CD4-positive, alpha-beta T cell treated with Interleukin-6 for 4 hours (primary cell): ENCODE measurements at regions not wholly inside any gene's neighbourhood (a gene's known extent, or its start where the extent isn't known, plus 50 kb on each side); places are given as distances from the start of the nearest gene placed in this dataset.

Source experiments
- DNase-seq: peaks from one replicate; pipeline ENCODE4 v3.0.0-alpha.2; 2020; ENCODE audit warnings: mixed read lengths

DNA sequence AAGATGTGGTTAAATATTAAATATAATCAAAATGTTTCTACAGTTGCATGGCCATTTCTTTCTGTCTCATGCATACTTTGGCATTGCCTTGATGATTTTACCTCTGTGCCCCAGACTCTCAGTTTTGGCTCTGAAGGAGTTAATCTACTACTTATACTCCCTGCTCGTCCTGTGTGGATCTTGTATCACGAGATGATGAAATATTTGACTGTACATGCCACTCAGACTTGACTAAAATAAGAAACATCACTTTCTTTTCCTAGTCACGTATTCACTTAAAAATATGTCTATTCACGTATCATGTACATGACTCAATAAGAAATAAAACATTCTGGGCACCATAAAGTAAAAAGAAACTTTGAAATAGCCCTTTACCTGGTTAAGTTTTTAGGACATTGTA, 397.7 kb downstream of the RFPL4B start:
- no peak for DNase-seq

GRCh38 chr6:112745765-112746164, 398.6 kb downstream of the RFPL4B start:
- no peak for DNase-seq

GRCh38 chr6:112749673-112750072, 402.5 kb downstream of the RFPL4B start:
- no peak for DNase-seq

DNA sequence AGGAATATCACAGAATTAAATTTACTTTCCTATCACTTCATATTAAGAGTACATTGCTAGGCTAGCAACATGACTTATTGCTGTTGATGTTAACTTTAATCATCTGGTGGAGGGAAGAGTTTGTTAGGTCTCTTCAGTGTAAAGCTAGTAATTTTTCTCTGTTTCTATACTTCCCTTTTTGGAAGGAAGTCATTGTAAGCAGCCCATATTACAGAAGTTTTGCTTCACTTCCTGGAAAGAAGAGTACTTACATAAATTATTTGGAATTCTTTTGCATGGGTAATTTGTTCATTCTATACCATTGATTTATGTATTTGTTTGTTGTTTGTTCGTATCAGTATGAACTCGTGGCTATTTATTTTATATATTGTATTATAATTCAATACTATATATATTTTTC, 405.2 kb downstream of the RFPL4B start:
- no peak for DNase-seq

GRCh38 chr6:112752791-112753190, 405.7 kb downstream of the RFPL4B start:
- DNase-seq = no peak

DNA sequence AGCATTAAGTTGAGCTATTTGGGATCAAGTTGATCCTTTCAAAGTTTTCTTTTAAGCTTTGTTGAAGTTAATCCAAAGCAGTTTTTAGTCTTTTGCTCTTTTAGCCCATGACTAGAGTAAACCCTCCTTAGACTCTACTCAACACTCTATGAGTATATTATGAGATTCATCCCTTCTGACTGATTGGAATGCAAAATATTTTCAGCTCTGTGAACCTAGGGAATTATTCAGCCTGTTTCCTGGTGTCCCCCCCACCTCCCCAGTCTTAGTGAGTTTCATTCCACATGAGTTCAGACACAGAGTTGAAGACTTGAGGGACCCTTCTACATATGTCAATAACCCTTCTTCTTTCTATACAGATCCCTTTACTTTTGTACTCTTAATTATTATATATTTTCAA, 413.7 kb downstream of the RFPL4B start:
- DNase-seq = no peak

- no peak for DNase-seq
Observed at GRCh38 chr6:112761740-112762139, 414.6 kb downstream of the RFPL4B start.

DNA sequence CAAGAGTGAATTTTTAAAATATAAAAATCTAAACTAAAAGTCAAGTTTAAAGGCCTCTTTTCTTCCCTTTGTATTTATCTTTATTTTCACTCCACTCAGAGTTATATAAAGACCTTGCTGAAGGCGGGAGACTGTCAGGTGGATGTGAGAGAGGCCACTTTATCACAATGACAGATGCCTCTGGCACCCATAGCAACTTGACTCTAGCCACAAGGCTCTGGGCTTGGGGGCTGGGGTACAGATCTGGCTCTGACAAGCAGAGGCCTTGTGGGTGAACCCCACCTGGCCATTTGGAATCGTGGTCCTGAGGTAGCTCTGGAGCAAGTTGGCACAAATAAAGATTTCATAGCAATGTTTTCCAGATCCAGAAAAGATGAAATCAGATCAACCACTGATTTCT, 417.2 kb downstream of the RFPL4B start:
- no peak for DNase-seq

- DNase-seq = no peak
Observed at GRCh38 chr6:112770308-112770707, 423.2 kb downstream of the RFPL4B start.

GRCh38 chr6:112773187-112773586, 426.1 kb downstream of the RFPL4B start:
- no peak for DNase-seq

- DNase-seq = no peak
Observed at GRCh38 chr6:112774319-112774718, 427.2 kb downstream of the RFPL4B start.

DNA sequence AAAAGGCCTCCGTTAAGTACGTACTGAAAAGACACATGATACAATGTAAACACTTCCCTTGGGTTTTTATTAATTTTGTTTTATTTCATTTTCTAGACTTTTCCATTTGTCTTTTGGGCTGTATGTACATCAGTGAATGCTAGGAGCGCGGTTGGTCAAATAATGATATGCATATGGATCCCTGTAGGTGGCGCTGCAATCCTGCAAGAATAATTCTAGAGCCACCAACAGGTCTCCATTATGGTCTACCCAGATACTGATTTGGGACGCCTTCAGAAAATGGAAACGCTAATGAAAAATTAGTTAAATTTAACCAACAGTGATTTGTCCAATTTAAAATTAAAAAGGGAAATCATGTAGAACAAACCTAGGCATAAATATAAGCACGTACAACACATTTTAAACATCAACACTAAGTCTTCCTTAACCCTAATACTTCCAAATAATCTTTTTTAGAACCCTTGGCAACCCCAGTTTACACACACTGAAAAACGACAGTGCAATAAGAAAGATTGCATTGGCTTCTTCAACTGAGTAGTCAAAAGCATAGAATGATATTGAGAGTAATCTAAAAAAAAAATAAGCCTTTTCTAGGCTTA, 433.5 kb downstream of the RFPL4B start:
- peak; percentile 1 for DNase-seq

DNA sequence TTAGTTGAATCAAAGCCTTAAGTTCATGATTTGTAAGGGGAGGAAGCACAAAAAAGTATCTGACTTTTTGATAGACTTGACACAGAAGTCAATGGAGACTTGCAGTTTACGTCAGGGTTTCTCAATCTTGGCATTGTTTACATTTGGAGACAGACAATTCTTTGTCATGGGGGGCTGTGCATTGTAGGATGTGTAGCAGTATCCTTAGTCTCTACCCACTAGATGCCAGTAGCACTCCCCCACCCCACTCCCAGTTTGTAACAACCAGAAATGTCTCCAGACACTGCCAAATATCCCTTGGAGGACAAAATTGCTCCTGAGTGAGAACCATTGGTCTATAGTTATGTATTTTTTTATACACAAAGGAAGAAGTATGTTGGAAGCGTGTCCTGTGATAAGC, 434.1 kb downstream of the RFPL4B start:
- DNase-seq = no peak

GRCh38 chr6:112785408-112785807, 438.3 kb downstream of the RFPL4B start:
- no peak for DNase-seq

DNA sequence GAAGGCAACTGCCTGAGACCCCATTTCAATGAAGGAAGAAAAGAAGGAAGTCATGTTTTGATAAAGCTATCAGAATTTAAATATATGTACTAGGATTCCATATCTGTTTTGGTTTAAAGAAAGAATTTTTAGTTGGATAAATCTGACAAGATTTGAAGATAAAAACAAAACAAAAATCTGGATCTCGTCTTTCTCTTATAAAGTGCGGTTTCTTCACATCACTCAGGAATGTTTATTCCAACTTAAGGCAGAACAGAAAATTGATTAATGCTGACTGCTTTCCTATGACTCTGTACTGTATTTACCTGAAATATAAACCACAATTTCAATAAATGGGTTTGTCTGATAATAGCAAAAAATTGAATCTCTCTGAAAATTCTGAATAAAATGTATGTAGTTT, 439.7 kb downstream of the RFPL4B start:
- no peak for DNase-seq

- DNase-seq = no peak
Observed at GRCh38 chr6:112787371-112787770, 440.2 kb downstream of the RFPL4B start.

DNA sequence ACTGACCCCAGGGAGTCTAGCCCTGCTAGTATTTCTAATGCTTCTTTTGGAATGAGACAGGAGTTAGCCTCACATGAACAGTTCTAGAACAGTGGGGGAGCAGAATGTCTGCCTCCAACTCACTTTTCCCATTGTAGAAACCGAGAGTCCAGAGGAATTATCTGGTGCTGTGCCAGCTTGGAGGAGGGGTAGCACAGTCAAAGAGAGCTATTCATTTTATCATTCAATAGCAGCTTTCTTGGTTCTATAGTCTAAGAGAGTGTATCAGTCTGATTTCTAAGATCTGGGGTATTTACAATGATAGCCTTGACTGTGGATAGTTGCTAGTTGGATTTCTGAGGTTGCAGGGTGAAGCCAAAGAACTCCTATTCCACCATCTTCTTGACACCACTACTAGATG, 448.2 kb downstream of the RFPL4B start:
- no peak for DNase-seq

GRCh38 chr6:112796712-112797111, 449.6 kb downstream of the RFPL4B start:
- DNase-seq = no peak

DNA sequence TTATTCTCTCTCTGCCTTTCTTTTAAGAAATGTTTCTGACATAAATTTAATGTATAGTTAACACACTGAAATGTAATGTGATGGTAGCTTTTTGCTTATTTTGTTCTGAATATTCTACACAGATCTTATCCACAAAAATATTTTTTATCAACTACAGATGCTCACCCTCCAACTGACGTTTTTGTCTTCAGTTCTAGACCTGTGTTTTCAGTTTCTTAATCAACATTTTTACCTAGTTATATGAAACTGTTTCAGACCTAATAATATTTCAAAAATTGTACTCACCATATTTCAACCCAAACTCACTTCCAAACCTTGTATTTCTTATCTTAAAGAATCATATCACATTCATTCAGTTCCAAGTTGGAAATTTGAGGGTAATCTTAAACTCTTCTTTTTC, 452.8 kb downstream of the RFPL4B start:
- DNase-seq = no peak

- DNase-seq = no peak
Observed at GRCh38 chr6:112800439-112800838, 453.3 kb downstream of the RFPL4B start.

DNA sequence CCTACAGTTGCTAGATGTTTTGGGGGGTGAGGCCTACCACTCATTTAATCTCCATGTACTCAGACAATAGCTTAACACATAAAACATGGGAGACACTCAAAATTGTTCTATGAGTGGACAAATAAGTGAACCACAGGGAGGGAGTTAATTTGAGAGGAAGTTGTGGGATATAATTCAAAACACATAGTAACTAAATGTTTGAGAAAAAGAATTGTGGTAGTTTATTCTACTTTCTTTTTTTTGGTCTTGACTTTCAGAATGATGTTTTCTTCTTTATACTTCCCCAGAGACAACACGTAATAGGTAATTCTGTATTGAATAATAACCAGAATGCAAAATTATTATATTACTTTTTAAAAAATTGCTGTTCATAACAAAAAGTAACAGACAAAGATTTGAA, 453.8 kb downstream of the RFPL4B start:
- no peak for DNase-seq

DNA sequence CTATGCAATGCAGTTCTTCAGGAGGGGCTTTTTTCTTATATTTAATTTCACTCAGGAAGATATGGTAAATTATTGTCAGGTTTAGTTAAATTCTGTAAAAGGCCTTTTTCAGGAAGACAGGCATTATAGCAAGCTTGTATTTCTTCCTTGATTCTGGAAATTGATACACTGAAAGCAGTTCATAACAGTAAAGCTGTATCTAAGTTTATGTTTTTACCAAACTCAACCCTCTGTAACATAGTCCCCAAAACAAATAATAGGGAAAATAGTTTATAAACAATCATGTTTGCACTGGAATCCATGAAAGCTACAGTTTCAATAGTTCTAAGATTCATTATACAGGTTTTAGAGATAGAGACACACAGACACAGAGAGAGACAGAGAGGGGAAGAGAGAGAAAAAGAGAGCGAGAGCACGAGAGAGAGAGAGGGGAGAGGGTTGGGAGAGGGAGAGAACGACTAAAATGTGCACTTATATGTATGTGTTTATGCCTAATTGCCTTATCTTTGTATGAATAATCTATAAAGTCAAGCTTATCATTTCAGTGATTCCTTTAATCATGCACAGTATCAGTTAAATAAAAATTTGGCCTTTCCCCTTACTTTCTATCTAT, 454.4 kb downstream of the RFPL4B start:
- no peak for DNase-seq

GRCh38 chr6:112802144-112802543, 455.0 kb downstream of the RFPL4B start:
- DNase-seq = no peak

DNA sequence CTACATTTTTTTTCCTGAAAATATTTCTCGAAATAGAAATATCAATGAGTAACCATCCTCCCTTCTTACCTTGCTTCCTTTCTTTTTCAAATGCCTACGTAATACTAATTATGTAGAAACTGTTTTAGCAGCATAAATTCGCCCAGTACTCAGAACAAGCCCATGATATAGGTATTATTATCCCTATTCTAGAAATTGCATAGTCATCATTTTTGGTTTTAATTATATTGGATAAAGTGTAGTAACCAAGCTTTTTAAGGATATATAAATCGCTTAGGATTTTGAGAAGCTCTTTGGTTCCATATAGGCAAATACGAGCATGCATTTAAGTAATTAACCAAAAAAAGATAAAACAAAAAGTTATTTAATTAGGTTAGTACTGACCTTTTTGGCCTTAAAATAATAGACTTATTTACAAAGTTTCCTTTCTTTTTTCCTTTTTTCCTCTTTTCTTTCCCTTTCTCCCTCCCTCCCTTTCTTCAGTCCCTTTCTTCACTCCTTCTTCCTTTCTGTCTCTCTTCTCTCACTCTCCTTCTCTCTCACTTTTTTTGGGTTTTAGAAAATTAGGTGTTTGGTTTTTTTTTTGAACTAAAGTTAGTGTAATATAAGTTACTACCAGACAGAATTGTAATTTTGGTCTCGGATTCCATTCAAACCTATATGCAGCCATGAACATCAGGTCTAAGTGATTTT, 457.7 kb downstream of the RFPL4B start:
- DNase-seq = no peak
